Mucosa of descending colon (tissue), 3 donors: ENCODE measurements at regions not wholly inside any gene's neighbourhood (a gene's known extent, or its start where the extent isn't known, plus 50 kb on each side); places are given as distances from the start of the nearest gene placed in this dataset.

ENCODE experiments used
- ATAC-seq: fragments of 200-7000 bp; cut with Tn5 transposase; one replicate; pipeline ENCODE4 v1.9.1; 2020; ENCODE audit warnings: mild to moderate bottlenecking, moderate library complexity
- DNase-seq, 3 donors: peaks; one replicate each; pipeline ENCODE4 v3.0.0-alpha.2; 2020
- H3K36me3 ChIP-seq: fragments of 200-600 bp; one replicate; pipeline ENCODE4 v1.8.0; 2021; ENCODE audit warnings: low read depth, mild to moderate bottlenecking
- H3K4me1 ChIP-seq: fragments of 200-600 bp; one replicate; pipeline ENCODE4 v1.8.0; 2021; ENCODE audit warnings: low read depth, mild to moderate bottlenecking
- H3K4me3 ChIP-seq: fragments of 200-600 bp; one replicate; pipeline ENCODE4 v1.8.0; 2021; ENCODE audit warnings: mild to moderate bottlenecking
- H3K9me3 ChIP-seq: fragments of 200-600 bp; one replicate; pipeline ENCODE4 v1.8.0; 2021; ENCODE audit warnings: mild to moderate bottlenecking
- intact Hi-C, 2 donors: fragments of 100-400 bp; cut with DNase I in 1 of 2; cut with micrococcal nuclease in 1 of 2; formaldehyde crosslinking; loops; one replicate each; pipeline versions ENCODE4 v1.11.0 to v1.11.1; 2022; cut with DNase I, micrococcal nuclease
- TF ChIP-seq, protein P1 (sequence below): fragments of 200-600 bp; IDR thresholded peaks from one replicate; pipeline ENCODE4 v1.8.0; 2022; ENCODE audit warnings: antibody characterized with exemption, mild to moderate bottlenecking
- donor health status: DM: no; HTN: no; CAD: no; lungs with moderate emphysema.
- donor health status: DM: no; HTN: no; CAD: no.
- donor health status: DM: no; HTN: yes; CAD: no.

DNA sequence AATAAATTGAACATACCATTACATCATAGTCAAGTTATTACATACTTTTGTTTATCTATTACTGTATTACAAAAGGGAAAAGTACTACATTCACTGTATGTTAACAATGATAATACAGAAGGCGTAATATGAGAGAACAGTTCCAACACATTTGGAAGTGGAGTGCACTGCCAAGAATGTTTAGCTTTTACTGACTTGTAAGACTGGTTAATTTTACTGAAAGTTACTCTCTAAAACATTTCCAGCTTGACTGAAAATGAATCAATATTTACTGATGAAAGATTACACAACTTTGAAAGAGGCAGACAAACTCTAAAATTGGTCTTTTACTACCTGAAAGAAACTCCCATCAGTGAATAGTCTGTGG, 728.5 kb downstream of the FSCB start:
- TF ChIP-seq, protein P1, sequence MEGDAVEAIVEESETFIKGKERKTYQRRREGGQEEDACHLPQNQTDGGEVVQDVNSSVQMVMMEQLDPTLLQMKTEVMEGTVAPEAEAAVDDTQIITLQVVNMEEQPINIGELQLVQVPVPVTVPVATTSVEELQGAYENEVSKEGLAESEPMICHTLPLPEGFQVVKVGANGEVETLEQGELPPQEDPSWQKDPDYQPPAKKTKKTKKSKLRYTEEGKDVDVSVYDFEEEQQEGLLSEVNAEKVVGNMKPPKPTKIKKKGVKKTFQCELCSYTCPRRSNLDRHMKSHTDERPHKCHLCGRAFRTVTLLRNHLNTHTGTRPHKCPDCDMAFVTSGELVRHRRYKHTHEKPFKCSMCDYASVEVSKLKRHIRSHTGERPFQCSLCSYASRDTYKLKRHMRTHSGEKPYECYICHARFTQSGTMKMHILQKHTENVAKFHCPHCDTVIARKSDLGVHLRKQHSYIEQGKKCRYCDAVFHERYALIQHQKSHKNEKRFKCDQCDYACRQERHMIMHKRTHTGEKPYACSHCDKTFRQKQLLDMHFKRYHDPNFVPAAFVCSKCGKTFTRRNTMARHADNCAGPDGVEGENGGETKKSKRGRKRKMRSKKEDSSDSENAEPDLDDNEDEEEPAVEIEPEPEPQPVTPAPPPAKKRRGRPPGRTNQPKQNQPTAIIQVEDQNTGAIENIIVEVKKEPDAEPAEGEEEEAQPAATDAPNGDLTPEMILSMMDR = no peak
- intact Hi-C loops = no loop called here
- DNase-seq = no peak
- Histone ChIP-seq H3K4me3 (no peak overlapping the region), H3K36me3 (no peaks in the 10 kb centered on the region), H3K4me1 (peaks cover 2% of the 10 kb centered on the region), H3K9me3 (peaks cover 3% of the 10 kb centered on the region)
- no peak for ATAC-seq

- H3K36me3 ChIP-seq = no peaks in the 10 kb centered on the region
- ATAC-seq = no peak
- intact Hi-C loops = no loop called here
Measured at GRCh38 chr14:43765474-43765873, 741.6 kb downstream of the FSCB start.

DNA sequence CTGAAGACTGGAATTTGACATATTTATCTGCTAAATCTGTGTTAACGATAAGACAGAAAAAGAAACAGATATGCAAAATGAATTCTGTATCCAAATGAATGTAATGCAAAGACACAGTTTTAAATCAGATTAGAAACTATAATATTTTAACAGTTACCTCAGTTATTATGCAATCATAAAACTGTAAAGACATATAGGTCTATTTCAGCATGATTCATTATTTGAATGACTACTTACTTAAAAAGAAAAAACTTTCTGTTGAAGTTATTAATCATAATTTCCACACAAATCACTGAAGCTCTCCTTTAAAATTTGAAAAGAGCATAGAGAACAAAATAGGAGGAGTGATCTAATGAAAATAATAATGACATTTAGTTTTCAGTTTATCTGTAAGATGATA, 742.6 kb downstream of the FSCB start:
- H3K4me3 ChIP-seq = no peak overlapping the region
- H3K4me1 ChIP-seq = no peaks in the 10 kb centered on the region
- intact Hi-C loops = no loop called here
- H3K36me3 ChIP-seq = no peaks in the 10 kb centered on the region
- no peak for ATAC-seq
- TF ChIP-seq, protein P1 = no peak
- DNase-seq = no peak
- H3K9me3 ChIP-seq = no peaks in the 10 kb centered on the region

More at GRCh38 chr14:43765474-43765873, 741.6 kb downstream of the FSCB start:
- Histone ChIP-seq H3K4me3 (no peak overlapping the region), H3K4me1 (no peaks in the 10 kb centered on the region), H3K9me3 (no peaks in the 10 kb centered on the region)
- no peak for DNase-seq
- TF ChIP-seq, protein P1 = no peak

DNA sequence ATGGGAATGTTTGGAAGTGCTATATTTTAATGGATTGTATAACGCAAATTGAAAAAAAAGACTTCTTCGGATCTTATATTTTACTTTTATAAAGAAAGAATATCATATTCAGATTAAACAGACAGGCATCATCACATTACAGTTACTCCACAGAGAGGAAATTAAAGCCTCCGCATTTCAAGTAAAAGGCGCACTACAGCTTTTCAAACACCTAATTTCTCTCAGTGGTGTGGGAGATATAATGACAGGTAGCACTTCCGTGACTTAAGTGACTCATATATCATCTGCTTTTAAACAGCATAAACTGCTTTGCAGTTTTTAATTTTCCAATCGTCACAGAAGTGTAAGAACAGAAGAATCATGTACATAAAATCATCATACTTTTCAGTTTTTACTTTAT, 751.4 kb downstream of the FSCB start:
- TF ChIP-seq, protein P1 = no peak
- no peak overlapping the region for H3K4me3 ChIP-seq
- DNase-seq (no peak), ATAC-seq (no peak)
- H3K36me3 ChIP-seq = no peaks in the 10 kb centered on the region
- H3K9me3 ChIP-seq = no peaks in the 10 kb centered on the region
- no peaks in the 10 kb centered on the region for H3K4me1 ChIP-seq
- intact Hi-C loops = no loop called here

GRCh38 chr14:43754838-43755237, 752.2 kb downstream of the FSCB start:
- TF ChIP-seq, protein P1 = no peak
- ATAC-seq = no peak
- no peak for DNase-seq
- Histone ChIP-seq H3K4me1 (no peaks in the 10 kb centered on the region), H3K9me3 (no peaks in the 10 kb centered on the region), H3K4me3 (no peak overlapping the region), H3K36me3 (no peaks in the 10 kb centered on the region)
- intact Hi-C loops = no loop called here

DNA sequence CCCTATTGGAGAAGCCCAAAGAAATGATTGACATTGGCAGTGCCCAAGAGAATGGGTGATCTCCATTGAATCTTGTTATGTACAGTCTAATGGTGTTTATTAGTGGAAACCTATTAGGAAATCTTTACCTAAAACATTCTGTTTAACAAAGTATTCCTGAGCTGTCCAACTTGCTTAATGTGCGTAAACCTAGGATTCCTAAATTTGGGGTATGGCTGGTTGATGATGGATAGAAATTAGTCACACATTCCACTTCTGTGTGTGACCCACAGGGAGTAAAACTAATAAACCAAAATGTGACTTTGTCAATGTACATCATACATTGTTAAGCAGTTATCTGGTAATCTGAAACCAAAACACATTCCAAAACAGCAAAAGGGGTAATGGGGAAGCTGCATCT, 761.3 kb downstream of the FSCB start:
- no peaks in the 10 kb centered on the region for H3K36me3 ChIP-seq
- H3K4me3 ChIP-seq = no peak overlapping the region
- H3K9me3 ChIP-seq = no peaks in the 10 kb centered on the region
- DNase-seq (no peak), ATAC-seq (no peak)
- no peaks in the 10 kb centered on the region for H3K4me1 ChIP-seq
- TF ChIP-seq, protein P1 = no peak
- intact Hi-C loops = no loop called here
